Neural progenitor cell (in vitro differentiated cells): ENCODE measurements at regions not wholly inside any gene's neighbourhood (a gene's known extent, or its start where the extent isn't known, plus 50 kb on each side); places are given as distances from the start of the nearest gene placed in this dataset.

Experiments used
- CTCF ChIP-seq: fragments of 200-600 bp; sonication (generic); IDR thresholded peaks from 2 replicates; pipeline ENCODE4 v1.5.1; 2017; ENCODE audit warnings: antibody characterized with exemption, mild to moderate bottlenecking
- EZH2 ChIP-seq: fragments of 200-600 bp; sonication (generic); IDR thresholded peaks from 2 replicates; pipeline ENCODE4 v1.6.1; 2017; ENCODE audit warnings: antibody characterized with exemption, mild to moderate bottlenecking, moderate library complexity
- EZH2phosphoT487 ChIP-seq: fragments of 200-600 bp; sonication (generic); IDR thresholded peaks from 2 replicates; pipeline ENCODE4 v1.6.1; 2017; ENCODE audit warnings: antibody characterized with exemption

GRCh38 chr10:112872728-112873127 is 77.3 kb upstream of the TCF7L2 start:
- TF ChIP-seq CTCF, result peak; percentile 28
- TF ChIP-seq EZH2phosphoT487, result no peak
- TF ChIP-seq EZH2, result no peak
